ENCODE measurements at regions not wholly inside any gene's neighbourhood (a gene's known extent, or its start where the extent isn't known, plus 50 kb on each side); places are given as distances from the start of the nearest gene placed in this dataset.

GRCh38 chr7:3233301-3233700 lies 67.8 kb upstream of the SDK1 start:
- DNase-seq (ENCODE audit: low read depth in 3 of 3), result no peak

- DNase-seq (ENCODE audit: low read depth in 3 of 3), result no peak
Measured at GRCh38 chr7:3234051-3234450, 67.0 kb upstream of the SDK1 start.

GRCh38 chr7:3234851-3235250 lies 66.2 kb upstream of the SDK1 start:
- no peak for DNase-seq (ENCODE audit: low read depth in 3 of 3)

- DNase-seq (ENCODE audit: low read depth in 3 of 3), result no peak
Measured at GRCh38 chr7:3235322-3235721, 65.7 kb upstream of the SDK1 start.

GRCh38 chr7:3236268-3236667 lies 64.8 kb upstream of the SDK1 start:
- no peak for DNase-seq (ENCODE audit: low read depth in 3 of 3)

- no peak for DNase-seq (ENCODE audit: low read depth in 3 of 3)
Measured at GRCh38 chr7:3238525-3239210, 62.4 kb upstream of the SDK1 start.

- DNase-seq (ENCODE audit: low read depth in 3 of 3), result no peak
Measured at GRCh38 chr7:3239291-3239691, 61.8 kb upstream of the SDK1 start.

GRCh38 chr7:3240826-3241430 lies 60.1 kb upstream of the SDK1 start:
- no peak for DNase-seq (ENCODE audit: low read depth in 3 of 3)

- DNase-seq (ENCODE audit: low read depth in 3 of 3), result no peak
Measured at GRCh38 chr7:3241686-3242258, 59.3 kb upstream of the SDK1 start.

- no peak for DNase-seq (ENCODE audit: low read depth in 3 of 3)
Measured at GRCh38 chr7:3242398-3242972, 58.6 kb upstream of the SDK1 start.

- no peak for DNase-seq (ENCODE audit: low read depth in 3 of 3)
Measured at GRCh38 chr7:3243256-3243655, 57.8 kb upstream of the SDK1 start.

GRCh38 chr7:3243680-3244079 lies 57.4 kb upstream of the SDK1 start:
- no peak for DNase-seq (ENCODE audit: low read depth in 3 of 3)

GRCh38 chr7:3244241-3244814 lies 56.7 kb upstream of the SDK1 start:
- no peak for DNase-seq (ENCODE audit: low read depth in 3 of 3)

GRCh38 chr7:3245077-3245476 lies 56.0 kb upstream of the SDK1 start:
- no peak for DNase-seq (ENCODE audit: low read depth in 3 of 3)

- DNase-seq (ENCODE audit: low read depth in 3 of 3), result no peak
Measured at GRCh38 chr7:3245721-3246120, 55.3 kb upstream of the SDK1 start.

- DNase-seq (ENCODE audit: low read depth in 3 of 3), result no peak
Measured at GRCh38 chr7:3246127-3246526, 54.9 kb upstream of the SDK1 start.

GRCh38 chr7:3246651-3247050 lies 54.4 kb upstream of the SDK1 start:
- no peak for DNase-seq (ENCODE audit: low read depth in 3 of 3)

GRCh38 chr7:3250725-3251124 lies 50.3 kb upstream of the SDK1 start:
- DNase-seq (ENCODE audit: low read depth in 3 of 3), result no peak
